Renal cortical epithelial cell (primary cell): ENCODE measurements at regions not wholly inside any gene's neighbourhood (a gene's known extent, or its start where the extent isn't known, plus 50 kb on each side); places are given as distances from the start of the nearest gene placed in this dataset.

Source experiments
- DNase-seq: peaks from one replicate; pipeline ENCODE4 v3.0.0-alpha.2; 2011; ENCODE audit warnings: low read depth

DNA sequence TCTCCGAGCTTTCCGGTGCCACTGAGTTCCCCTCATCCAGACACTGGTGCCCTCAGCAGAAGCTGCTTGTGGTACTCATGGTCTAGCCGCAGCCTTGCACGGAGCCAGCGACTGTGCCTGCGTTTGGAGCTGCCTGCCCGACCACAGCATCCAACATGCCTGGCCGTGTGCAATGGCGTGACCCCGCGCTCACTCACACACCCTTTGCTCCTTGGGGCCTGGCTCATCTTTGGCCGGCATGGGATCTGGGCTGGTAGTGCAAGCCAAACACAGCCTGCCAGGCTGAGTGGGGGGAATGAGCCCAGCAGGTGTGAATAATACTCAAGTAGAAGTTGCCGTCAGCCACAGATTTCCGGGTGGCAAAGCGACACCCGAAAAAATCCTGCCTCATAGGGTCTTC lies 1178.7 kb upstream of the GBE1 start:
- DNase-seq: no peak

DNA sequence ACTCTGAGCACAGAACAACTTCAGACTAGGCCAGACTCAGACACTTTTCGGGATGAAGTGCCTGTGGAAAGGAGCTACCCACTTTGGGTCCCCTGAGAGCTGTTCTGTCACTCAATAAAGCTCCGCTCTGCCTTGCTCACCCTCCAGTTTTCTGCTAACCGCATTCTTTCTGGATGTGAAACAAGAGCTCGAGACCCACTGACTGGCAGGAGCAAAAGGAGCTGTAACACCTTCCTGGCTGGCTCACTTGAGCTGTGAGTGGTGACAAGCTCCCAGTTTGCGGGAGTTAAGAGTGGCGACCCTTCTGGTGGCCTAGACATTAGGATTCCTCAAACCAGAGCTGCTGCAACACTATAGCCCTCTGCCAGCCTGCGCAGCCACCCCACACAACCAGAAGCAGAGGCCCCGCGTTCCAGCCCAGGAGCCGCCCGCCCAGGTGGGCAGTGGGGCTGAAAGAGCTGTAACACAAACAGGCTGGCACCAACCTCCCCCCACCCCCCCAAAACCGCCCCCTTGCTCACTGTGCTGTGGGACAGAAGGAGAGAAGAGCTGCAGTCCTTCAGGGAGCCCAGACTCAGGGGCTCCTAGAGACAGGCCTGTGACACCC lies 1178.1 kb upstream of the GBE1 start:
- no peak for DNase-seq

DNA sequence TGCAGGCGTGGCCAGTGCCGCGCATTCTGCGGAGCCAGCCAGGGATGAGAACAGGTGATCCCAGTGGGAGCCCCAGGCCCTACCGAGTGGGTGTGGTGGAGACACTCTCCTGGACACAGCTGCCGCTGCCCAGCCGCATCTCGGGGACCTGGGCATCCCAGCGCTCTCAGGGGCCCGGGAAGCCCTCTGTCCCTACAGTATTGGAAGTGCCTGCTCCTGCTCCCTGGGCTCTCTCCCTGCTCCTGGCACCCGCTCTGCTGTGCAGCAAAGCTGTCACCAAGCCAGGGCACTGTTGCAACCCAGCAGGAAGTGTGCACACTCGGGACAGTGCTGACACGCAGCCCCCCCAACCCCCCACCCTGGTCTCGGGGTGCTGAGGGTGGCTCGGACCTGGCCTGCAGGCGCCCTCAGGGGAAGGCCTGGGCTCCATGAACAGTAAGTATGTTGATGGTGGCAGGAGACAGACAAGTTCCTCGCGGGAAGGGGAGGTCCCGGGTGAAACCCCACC lies 1177.4 kb upstream of the GBE1 start:
- DNase-seq: no peak

DNA sequence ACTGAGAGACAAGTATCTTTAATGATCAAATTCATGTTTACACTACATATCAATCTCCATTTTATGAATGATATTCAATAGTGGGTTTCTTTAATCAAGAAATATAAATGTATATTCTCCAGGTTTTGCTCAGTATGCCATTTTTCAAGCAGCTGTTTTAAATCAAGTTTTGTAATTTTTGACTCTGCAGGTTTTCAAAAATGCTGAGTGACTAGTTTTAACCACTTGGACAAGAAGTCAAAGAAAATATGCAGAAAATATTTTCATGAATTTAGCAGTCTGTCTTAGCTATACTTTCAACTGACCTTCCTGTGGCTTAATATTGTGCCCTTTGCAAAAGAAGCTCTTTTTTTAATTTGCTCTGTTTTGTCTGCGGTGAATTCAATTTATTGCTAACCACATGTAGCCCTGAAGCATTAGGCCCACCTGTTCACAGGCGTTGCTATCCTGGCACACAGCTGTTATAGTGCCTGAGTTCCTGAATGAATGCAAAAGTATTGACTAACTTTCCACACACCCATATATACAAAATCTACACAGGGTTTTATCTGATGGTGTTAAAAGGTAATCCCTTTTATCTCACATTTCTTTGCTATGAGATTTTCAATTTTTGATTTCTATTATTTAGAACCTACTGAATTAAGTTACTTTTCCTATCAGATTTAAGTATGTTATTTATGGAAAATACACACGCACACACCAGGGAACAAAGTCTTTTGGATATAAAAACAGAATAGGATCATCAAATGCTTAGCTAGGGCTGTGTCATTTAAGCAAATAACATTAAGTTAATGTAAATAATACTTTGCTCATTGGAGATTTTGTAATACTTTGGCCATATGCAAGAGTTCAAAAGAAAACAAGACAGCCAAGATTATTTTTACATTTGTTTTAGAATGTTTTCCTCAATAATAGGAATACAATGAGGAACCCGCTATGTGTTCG lies 1166.1 kb upstream of the GBE1 start:
- no peak for DNase-seq

DNA sequence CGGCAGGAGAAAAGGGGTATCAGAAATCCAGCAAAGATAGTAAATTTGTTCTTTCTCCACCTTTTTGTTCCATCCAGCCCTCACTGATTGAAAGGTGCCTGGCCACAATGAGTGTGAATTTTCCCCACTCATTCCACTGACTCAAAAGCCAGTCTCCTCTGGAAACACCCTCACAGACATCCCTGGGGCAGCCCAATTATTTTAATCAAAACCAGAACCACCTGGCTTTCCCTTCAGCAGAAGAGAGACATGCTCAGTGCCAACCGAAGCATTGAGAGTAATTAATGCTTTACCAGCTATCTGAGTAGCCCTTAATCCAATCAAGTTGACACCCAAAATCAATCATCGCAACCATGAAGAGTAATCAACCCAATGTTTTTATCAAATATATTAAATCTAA lies 1129.6 kb upstream of the GBE1 start:
- DNase-seq: no peak

DNA sequence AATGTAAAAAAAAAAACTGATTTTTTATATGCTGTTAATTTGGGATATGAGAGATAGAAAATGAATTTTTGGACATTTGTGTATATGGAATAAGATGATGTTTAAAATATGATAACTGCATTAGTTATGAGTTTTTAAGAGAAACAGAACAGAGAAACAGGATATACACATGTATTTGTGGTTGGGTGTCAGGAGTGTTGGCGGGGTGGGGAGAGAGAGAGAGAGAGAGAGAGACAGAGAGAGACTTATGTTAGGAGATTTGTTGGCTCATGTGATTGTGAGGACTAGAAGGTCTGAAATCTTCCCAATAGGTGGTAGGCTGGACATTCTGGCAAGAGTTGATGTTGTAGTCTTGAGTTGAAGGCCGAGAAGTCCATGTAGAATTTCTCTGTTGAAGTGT lies 1121.6 kb upstream of the GBE1 start:
- no peak for DNase-seq

DNA sequence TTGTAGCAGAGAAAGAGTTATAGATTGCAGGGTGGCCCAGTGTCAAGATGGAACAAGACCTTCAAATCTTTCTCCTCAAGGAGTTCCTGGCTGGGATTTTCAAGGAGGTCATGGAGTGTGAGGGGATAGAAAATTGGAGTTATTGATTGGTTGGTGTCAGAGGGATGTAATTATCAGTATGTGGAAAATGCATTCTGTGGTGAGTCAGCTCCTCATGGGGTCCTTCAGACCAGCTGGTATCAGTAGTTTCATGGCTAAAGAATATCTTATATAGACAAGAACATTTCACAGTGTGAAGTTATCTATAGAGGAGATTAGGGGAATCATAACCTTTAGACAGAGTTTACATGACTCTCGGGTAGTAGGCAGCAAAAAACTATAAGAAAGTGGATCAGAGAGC lies 1114.0 kb upstream of the GBE1 start:
- DNase-seq: no peak

DNA sequence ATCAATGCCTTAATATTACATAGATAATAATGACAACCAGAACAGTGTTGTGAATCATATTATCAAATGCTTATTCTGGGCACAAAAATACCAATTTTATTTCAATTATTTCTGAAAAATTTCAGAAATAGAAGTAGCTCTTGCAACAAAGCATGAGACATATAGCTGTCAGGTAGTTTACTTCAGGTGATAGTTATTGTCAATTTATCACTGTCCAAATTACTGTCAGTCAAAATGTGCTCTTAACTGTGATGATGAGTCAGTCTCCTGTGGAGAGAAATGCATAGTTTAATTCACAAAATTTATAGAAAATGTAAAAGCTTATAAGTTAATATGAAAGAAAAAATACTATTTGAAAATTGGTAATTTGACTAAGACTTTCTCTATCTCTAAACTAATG lies 1078.4 kb upstream of the GBE1 start:
- DNase-seq: no peak

DNA sequence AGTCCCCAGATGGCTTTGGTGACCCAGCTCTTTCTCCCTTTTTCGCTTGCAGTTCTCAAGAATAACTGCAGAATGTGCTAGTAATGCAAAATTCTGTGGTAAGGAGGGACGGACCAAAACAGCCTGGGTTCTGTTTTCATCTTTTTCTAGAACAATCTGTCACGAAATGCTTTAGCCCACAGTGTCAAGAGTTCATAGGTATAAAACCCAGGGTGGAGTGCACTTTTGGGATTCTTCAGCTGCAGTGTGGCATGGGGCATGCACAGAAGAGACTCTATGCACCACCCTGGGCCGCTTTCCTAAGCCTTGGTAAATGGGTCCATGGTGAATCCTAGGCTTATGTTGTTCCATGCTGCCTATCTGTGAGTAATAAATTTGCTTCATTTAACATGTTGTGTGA lies 1072.7 kb upstream of the GBE1 start:
- no peak for DNase-seq

DNA sequence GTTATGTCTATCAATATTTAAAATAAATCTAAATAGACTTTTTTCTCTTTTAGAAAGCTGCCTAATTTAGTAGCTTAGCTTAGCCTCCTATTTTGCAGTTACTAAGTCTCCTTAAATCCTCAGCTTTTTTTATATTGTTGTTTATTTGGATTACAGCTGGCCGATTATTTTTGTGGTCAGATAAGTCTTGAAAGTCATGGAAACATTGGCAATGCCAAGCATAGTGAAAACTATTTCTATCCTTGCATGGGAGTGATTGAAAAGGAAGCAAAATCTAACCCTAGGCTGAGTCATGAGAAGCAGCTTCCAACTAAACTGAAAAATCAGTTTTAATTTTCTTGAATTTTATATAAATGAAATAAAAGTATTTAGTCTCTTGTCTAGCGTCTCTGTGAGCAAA lies 1063.0 kb upstream of the GBE1 start:
- no peak for DNase-seq

DNA sequence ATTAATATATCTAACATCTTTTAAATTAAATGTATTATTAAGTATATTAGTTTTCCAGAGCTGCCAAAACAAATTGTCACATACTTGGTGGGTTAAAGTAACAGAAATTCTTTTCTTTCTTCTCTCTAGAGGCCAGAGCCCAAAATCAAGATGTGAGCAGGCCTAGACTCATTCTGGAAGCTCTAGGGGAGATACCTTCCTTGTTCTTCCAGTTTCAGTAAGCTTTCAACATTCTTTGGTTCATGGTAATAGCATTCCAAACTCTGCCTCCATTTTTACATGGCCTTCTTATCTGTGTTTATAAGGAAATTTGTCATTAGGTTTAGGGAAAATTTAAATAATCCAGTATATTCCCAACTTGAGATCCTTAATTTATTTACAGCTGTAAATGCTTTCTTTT lies 1054.6 kb upstream of the GBE1 start:
- no peak for DNase-seq

DNA sequence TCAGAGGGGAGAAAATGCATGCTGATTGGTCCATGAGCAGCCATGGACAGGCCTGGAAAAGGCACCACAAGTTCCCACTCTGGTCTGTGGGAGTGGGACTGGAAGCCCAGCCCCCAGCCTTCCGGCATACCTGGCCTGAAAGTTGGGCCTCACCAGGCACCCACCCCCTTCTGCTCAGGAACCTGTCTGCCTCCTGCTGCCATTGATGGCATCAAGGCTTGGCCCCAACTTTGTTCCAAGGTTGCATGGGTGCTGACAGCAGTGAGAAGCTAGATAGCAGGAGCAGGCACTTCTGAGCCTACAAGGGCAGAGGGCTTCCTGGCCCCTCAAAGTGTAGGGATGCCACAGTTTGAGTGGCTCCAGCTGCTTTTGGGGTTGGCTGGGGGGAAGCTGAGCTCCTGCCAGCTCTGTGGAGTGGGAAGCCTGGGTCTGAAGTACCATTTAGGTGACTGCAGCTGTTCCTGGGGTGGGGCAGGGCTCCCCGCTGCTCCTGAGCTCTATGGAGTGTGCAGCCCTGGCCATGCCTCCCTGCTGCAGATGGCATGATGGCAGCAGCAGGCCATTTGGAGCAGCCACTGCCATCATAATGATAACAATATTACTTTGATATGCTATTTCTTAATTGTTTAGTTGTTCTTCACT lies 1054.1 kb upstream of the GBE1 start:
- DNase-seq: no peak

DNA sequence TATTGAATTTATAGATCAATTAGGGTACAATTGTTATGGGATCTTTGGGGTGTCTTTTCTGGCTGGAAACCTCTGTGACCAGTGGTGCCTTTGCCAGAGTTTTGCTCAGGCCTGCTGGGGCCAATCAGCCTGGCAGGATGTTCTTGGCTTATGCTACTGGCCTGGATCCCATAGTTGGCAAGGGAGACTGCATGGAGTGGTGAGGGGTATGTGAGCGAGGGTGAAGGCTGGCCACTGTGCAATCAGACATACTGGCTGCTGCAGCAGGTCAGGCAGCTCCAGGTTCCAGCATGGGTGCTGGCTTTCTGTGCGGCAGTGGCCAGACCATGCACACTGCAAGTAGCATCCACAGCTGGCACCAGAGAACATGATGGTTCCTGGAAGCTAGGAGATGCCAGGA lies 1053.2 kb upstream of the GBE1 start:
- DNase-seq: no peak

DNA sequence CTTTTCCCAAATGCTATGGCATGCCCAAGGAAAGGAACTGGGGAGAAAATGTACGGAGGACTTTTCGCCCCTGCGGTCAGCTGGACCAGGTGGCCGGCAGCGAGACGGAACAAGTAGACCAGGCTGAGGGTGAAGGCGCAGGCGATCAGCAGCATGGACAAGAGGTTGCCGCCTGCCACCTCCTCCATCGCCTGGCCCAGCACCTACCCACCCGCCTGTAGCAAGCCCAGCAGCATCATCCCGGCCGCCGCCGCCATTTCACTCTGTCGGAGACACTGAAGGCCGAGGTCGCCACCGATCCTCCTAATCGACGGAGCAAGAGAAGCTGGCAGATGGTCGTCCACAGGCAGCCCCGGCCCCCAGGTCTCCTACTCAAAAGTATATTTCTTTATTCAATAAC lies 1046.3 kb upstream of the GBE1 start:
- no peak for DNase-seq

DNA sequence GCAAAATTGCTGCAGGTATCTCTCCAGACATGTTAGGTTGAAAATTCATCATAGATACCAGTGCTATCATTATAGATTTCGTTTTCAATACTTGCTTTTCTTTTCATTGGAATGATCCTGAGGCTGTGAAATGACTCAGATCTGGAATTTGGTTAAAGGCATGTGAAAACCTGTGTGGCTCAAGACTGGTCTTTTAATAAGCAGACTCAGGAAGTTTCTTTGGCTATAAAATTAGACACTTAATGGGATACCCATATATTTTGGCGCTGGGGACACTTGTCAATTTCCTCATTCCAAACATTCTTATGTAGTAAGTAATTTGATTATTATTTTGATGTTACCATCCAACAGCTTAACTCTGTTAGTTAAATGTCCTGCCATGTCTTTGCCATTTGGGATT lies 1041.1 kb upstream of the GBE1 start:
- DNase-seq: no peak

DNA sequence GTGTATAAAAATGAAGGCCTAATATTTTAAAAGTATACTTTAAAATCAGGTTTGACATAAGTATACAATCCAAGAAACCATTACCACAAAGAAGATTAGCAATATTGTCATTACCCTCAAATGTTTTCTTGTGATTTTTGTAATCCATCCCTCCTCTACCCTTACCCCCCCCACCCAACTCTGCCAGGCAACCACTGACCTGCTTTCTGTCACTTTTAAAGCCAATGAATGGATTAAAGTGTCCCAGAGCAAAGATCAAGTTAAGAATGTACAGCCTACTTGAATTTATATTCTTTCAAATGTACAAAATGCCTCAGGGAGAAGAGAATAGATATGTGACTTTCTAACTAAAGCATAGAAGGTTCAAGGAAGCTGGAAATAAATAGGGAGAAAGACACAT lies 1038.8 kb upstream of the GBE1 start:
- no peak for DNase-seq

DNA sequence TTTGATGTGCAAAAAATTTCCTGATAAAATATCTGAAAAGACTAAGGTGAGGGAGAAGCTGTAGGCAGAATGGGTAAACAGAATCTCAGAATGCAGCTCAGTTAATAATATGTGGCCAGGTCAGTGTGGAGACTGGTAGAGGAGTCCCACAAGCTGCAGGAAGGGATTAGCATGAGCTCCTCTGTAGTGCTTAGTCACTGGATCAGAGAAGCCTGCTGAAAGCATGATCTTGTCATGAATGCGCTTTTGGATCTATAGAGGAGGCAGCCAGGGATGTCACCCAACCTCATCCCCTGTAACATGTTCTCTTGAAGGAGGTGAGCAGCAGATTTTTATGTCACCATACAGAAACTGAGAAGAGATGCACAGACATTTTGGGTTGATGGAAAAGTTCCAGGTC lies 1035.3 kb upstream of the GBE1 start:
- no peak for DNase-seq

DNA sequence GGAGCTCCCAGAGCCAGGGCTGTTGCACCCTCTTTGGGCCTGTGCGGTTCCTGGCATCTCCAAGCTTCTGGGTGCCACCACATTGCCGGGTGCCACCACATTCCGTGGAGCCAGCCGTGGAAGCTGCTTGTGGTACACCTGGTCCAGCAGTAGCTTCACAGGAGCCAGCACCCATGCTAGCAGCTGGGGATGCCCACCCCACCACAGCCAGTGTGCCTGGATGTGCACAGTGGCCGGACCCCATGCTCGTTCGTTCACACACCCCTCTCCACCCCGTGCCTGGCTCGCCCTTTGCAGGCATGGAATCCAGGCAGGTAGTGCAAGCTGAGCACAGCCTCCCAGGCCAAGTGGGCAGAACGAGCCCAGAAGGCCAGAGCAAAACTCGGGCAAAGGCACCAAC lies 1029.8 kb upstream of the GBE1 start:
- no peak for DNase-seq

DNA sequence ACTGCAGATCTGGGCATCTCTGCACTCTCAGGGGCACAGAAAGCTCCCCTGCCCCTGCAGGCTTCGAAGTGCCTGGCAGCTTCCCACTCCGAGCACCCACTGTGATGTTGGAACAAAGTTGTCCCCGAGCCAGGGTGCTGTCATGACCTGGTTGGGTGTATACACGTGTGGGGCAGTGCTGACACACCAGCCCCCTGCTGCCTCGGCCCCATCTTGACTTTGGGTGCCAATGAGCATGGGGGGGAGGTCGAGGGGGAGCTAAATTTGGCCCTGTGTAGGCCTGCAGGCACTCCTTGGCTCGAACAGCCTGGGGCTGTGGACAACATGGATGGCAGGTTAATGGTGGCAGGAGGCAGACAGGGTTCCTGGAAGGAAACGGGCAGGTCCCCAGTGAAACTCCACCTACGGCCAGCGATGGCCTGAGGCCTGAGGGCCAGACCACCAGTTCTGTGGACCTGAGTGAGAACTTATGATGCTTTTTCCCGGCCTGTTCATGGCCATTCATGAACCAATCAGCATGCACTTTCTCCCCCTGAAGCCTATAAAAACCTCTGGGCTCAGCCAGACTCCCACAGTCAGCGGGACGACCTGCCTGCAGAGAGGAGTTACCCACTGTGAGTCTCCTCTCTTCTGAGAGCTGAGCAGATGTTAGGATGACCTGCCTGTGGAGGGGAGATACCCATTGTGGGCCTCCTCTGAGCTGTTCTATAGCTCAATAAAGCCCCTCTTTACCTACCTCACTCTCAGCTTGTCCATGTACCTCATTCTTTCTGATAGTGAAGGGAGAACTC lies 1029.1 kb upstream of the GBE1 start:
- DNase-seq: no peak

DNA sequence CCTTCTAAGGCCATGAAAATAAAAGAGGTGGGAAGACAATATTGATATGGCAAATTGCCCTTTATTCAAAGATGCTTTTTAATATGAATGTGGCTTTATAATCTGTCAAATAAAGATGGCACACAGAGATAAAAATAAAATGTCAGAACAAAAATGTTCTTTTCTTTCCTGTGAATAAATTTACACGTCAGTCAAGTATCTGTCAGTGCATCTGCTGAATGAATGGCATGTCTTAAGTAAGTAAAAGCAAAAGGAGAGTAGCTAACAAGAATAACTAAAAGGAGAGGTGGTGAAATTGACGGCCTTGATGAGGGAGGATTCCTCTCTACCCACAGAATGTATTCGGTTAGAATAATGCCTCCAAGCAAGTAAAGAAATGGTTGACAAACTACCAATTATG lies 1021.7 kb upstream of the GBE1 start:
- DNase-seq: no peak

DNA sequence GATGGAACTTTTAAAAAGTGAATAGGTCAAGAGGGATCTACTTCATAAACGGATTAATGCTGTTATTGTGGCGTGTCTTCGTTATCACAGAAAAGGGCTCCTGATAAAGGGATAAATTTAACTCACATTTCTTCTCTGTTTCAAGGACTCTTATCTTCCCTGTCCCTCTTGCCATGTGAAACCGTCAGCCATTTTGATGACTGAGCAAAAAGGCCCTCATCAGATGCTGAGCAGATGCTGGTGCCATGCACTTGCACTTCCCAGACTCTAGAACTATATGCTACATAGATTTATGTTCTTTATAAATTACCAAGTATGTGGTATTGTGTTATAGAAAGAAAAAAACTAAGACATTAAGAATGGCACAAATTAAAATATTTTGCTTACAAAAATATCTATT lies 1011.8 kb upstream of the GBE1 start:
- no peak for DNase-seq

DNA sequence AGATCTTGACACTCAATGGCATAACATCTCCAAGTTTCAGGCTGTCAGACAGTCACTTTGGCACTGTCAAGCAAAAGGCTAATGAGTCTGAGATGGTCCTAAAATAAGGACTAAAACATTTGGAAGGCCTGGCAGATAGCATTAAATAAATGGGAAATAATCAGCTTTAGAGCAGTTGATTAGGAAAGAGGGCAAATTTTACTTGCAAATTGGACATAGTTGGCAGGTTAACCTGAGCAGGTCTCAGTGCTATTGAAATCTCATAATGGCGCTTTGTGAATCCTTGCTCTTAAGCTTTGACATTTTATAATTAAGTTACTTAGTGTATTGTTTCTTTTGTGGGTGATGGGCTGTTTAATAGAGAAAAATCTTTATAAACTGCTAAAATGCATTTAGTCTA lies 1003.1 kb upstream of the GBE1 start:
- DNase-seq: no peak
